Activated naive CD4-positive, alpha-beta T cell treated with anti-CD3 and anti-CD28 coated beads, Interleukin-2, amount 50 U/mL, for 16 hours (primary cell): ENCODE measurements at regions not wholly inside any gene's neighbourhood (a gene's known extent, or its start where the extent isn't known, plus 50 kb on each side); places are given as distances from the start of the nearest gene placed in this dataset.

Experiments used
- DNase-seq: peaks from one replicate; pipeline ENCODE4 v3.0.0-alpha.2; 2020

- no peak for DNase-seq
Observed at GRCh38 chr5:87069311-87069710, 198.4 kb upstream of the RASA1 start.

GRCh38 chr5:87069974-87070608, 197.6 kb upstream of the RASA1 start:
- DNase-seq = no peak

- no peak for DNase-seq
Observed at GRCh38 chr5:87074072-87074471, 193.6 kb upstream of the RASA1 start.

- DNase-seq = no peak
Observed at GRCh38 chr5:87074934-87075541, 192.6 kb upstream of the RASA1 start.

- DNase-seq = no peak
Observed at GRCh38 chr5:87076411-87076810, 191.3 kb upstream of the RASA1 start.

GRCh38 chr5:87076931-87077330, 190.8 kb upstream of the RASA1 start:
- DNase-seq = no peak

GRCh38 chr5:87079219-87079618, 188.5 kb upstream of the RASA1 start:
- no peak for DNase-seq

- no peak for DNase-seq
Observed at GRCh38 chr5:87081016-87081415, 186.7 kb upstream of the RASA1 start.

- DNase-seq = no peak
Observed at GRCh38 chr5:87081511-87082372, 185.9 kb upstream of the RASA1 start.

- no peak for DNase-seq
Observed at GRCh38 chr5:87094347-87094746, 173.3 kb upstream of the RASA1 start.

GRCh38 chr5:87094833-87095232, 172.8 kb upstream of the RASA1 start:
- no peak for DNase-seq

GRCh38 chr5:87095787-87096186, 171.9 kb upstream of the RASA1 start:
- DNase-seq = no peak

GRCh38 chr5:87097664-87098063, 170.0 kb upstream of the RASA1 start:
- DNase-seq = no peak

GRCh38 chr5:87099291-87099839, 168.3 kb upstream of the RASA1 start:
- no peak for DNase-seq

GRCh38 chr5:87099968-87100367, 167.7 kb upstream of the RASA1 start:
- DNase-seq = no peak

- DNase-seq = no peak
Observed at GRCh38 chr5:87101321-87101720, 166.4 kb upstream of the RASA1 start.

- no peak for DNase-seq
Observed at GRCh38 chr5:87102841-87103240, 164.8 kb upstream of the RASA1 start.

GRCh38 chr5:87103616-87104287, 163.9 kb upstream of the RASA1 start:
- no peak for DNase-seq

- DNase-seq = no peak
Observed at GRCh38 chr5:87105577-87105976, 162.1 kb upstream of the RASA1 start.

GRCh38 chr5:87109746-87110145, 157.9 kb upstream of the RASA1 start:
- no peak for DNase-seq

GRCh38 chr5:87110721-87111120, 157.0 kb upstream of the RASA1 start:
- no peak for DNase-seq

- no peak for DNase-seq
Observed at GRCh38 chr5:87113861-87114260, 153.8 kb upstream of the RASA1 start.

GRCh38 chr5:87114631-87115030, 153.1 kb upstream of the RASA1 start:
- no peak for DNase-seq
